ENCODE measurements at regions not wholly inside any gene's neighbourhood (a gene's known extent, or its start where the extent isn't known, plus 50 kb on each side); places are given as distances from the start of the nearest gene placed in this dataset.
A peak's percentile ranks its signal among the peaks of the same experiment; 100 is the strongest.

GRCh38 chr10:94180576-94180975, 182.2 kb downstream of the NOC3L start:
- H3K4me1 ChIP-seq (ENCODE audit: control insufficient read depth, insufficient read depth, low read length), result no peaks in the 10 kb centered on the region
- no peak overlapping the region for H3K27ac ChIP-seq (ENCODE audit: low read length)
- no peaks in the 10 kb centered on the region for H3K9me3 ChIP-seq (ENCODE audit: control insufficient read depth, low read depth, low read length)
- WGBS (ENCODE audit: insufficient coverage, low lambda C conversion rate), result no CpG with 5 or more reads among the region's 2 CpGs
- no peak for DNase-seq
- no peaks in the 10 kb centered on the region for H3K27me3 ChIP-seq (ENCODE audit: control insufficient read depth, insufficient read depth, low read length)
- peaks cover 3% of the 10 kb centered on the region for H3K36me3 ChIP-seq (ENCODE audit: control insufficient read depth, insufficient read depth, low read length)
- H3K4me3 ChIP-seq (ENCODE audit: low read length), result no peak overlapping the region

DNA sequence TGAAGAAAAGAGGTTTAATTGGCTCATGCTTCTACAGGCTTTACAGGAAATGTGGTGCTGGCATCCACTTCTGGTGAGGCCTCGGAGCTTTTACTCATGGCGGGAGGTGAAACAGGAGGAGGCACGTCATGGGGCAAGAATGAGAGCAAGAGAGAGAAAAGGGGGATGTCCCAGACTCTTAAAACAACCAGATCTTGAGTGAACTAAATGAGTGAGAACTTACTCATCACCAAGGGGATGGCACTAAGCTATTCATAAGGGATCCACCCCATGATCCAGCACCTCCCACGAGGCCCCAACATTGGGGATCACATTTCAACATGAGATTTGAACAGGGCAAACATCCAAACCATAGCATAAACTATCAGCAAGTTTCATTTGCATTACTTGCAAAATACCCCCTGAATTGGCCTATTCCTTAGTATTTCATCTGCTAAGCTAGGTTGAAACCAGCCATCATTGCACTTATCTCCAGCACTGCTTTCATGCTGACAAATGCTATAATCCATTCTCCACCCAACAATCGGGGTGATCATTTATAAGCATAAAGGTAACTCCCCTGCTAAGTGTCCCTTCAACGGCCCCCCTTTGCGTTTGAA, 179.0 kb downstream of the NOC3L start:
- no peak overlapping the region for H3K4me3 ChIP-seq (ENCODE audit: low read length)
- H3K27me3 ChIP-seq (ENCODE audit: control insufficient read depth, insufficient read depth, low read length), result no peaks in the 10 kb centered on the region
- no peak for DNase-seq
- H3K4me1 ChIP-seq (ENCODE audit: control insufficient read depth, insufficient read depth, low read length), result no peaks in the 10 kb centered on the region
- no CpG with 5 or more reads among the region's 7 CpGs for WGBS (ENCODE audit: insufficient coverage, low lambda C conversion rate)
- no peak overlapping the region for H3K27ac ChIP-seq (ENCODE audit: low read length)
- H3K36me3 ChIP-seq (ENCODE audit: control insufficient read depth, insufficient read depth, low read length), result peaks cover 6% of the 10 kb centered on the region
- H3K9me3 ChIP-seq (ENCODE audit: control insufficient read depth, low read depth, low read length), result no peaks in the 10 kb centered on the region

- Histone ChIP-seq H3K9me3 (ENCODE audit: control insufficient read depth, low read depth, low read length) (no peaks in the 10 kb centered on the region), H3K36me3 (ENCODE audit: control insufficient read depth, insufficient read depth, low read length) (peaks cover 6% of the 10 kb centered on the region), H3K27ac (ENCODE audit: low read length) (no peak overlapping the region), H3K4me3 (ENCODE audit: low read length) (no peak overlapping the region), H3K4me1 (ENCODE audit: control insufficient read depth, insufficient read depth, low read length) (no peaks in the 10 kb centered on the region), H3K27me3 (ENCODE audit: control insufficient read depth, insufficient read depth, low read length) (no peaks in the 10 kb centered on the region)
- peak in 1 of 2 donors; percentile 32 for DNase-seq
- no CpG with 5 or more reads among the region's 2 CpGs for WGBS (ENCODE audit: insufficient coverage, low lambda C conversion rate)
Observed at GRCh38 chr10:94186722-94187121, 176.0 kb downstream of the NOC3L start.

DNA sequence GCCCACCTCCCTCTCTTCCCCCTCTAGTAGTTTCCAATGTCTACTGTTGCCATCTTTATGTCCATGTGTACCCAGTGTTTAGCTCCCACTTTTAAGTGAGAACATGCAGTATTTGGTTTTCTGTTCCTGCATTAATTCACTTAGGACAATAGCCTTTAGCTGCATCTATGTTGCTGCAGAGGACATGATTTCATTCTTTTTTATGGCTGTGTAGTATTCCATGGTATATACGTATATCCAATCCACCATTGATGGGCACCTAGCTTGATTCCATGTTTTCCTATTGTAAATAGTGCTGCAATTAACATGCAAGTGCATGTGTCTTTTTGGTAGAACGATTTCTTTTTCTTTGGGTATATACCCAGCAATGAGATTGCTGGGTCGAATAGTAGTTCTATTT, 170.4 kb downstream of the NOC3L start:
- Histone ChIP-seq H3K27me3 (ENCODE audit: control insufficient read depth, insufficient read depth, low read length) (no peaks in the 10 kb centered on the region), H3K4me3 (ENCODE audit: low read length) (no peak overlapping the region), H3K27ac (ENCODE audit: low read length) (no peak overlapping the region), H3K9me3 (ENCODE audit: control insufficient read depth, low read depth, low read length) (no peaks in the 10 kb centered on the region), H3K36me3 (ENCODE audit: control insufficient read depth, insufficient read depth, low read length) (peaks cover 2% of the 10 kb centered on the region), H3K4me1 (ENCODE audit: control insufficient read depth, insufficient read depth, low read length) (no peaks in the 10 kb centered on the region)
- WGBS (ENCODE audit: insufficient coverage, low lambda C conversion rate), result no CpG with 5 or more reads among the region's 3 CpGs
- no peak for DNase-seq

- 100% methylated on average over 1 of the region's 1 CpG for WGBS (ENCODE audit: insufficient coverage, low lambda C conversion rate)
- H3K27ac ChIP-seq (ENCODE audit: low read length), result no peak overlapping the region
- no peaks in the 10 kb centered on the region for H3K4me1 ChIP-seq (ENCODE audit: control insufficient read depth, insufficient read depth, low read length)
- no peaks in the 10 kb centered on the region for H3K27me3 ChIP-seq (ENCODE audit: control insufficient read depth, insufficient read depth, low read length)
- no peaks in the 10 kb centered on the region for H3K9me3 ChIP-seq (ENCODE audit: control insufficient read depth, low read depth, low read length)
- DNase-seq, result no peak
- H3K36me3 ChIP-seq (ENCODE audit: control insufficient read depth, insufficient read depth, low read length), result no peaks in the 10 kb centered on the region
- no peak overlapping the region for H3K4me3 ChIP-seq (ENCODE audit: low read length)
Observed at GRCh38 chr10:94192974-94193373, 169.8 kb downstream of the NOC3L start.

GRCh38 chr10:94193466-94193924, 169.2 kb downstream of the NOC3L start:
- DNase-seq, result no peak
- Histone ChIP-seq H3K27ac (ENCODE audit: low read length) (no peak overlapping the region), H3K36me3 (ENCODE audit: control insufficient read depth, insufficient read depth, low read length) (no peaks in the 10 kb centered on the region), H3K27me3 (ENCODE audit: control insufficient read depth, insufficient read depth, low read length) (no peaks in the 10 kb centered on the region), H3K4me3 (ENCODE audit: low read length) (no peak overlapping the region), H3K4me1 (ENCODE audit: control insufficient read depth, insufficient read depth, low read length) (no peaks in the 10 kb centered on the region), H3K9me3 (ENCODE audit: control insufficient read depth, low read depth, low read length) (no peaks in the 10 kb centered on the region)
- 59% methylated on average over 3 of the region's 4 CpGs for WGBS (ENCODE audit: insufficient coverage, low lambda C conversion rate)

- H3K4me1 ChIP-seq (ENCODE audit: control insufficient read depth, insufficient read depth, low read length), result no peaks in the 10 kb centered on the region
- H3K9me3 ChIP-seq (ENCODE audit: control insufficient read depth, low read depth, low read length), result no peaks in the 10 kb centered on the region
- no peaks in the 10 kb centered on the region for H3K36me3 ChIP-seq (ENCODE audit: control insufficient read depth, insufficient read depth, low read length)
- H3K27ac ChIP-seq (ENCODE audit: low read length), result no peak overlapping the region
- H3K27me3 ChIP-seq (ENCODE audit: control insufficient read depth, insufficient read depth, low read length), result no peaks in the 10 kb centered on the region
- no CpG with 5 or more reads among the region's 1 CpG for WGBS (ENCODE audit: insufficient coverage, low lambda C conversion rate)
- H3K4me3 ChIP-seq (ENCODE audit: low read length), result no peak overlapping the region
- no peak for DNase-seq
Observed at GRCh38 chr10:94194256-94194655, 168.5 kb downstream of the NOC3L start.

- Histone ChIP-seq H3K4me1 (ENCODE audit: control insufficient read depth, insufficient read depth, low read length) (no peaks in the 10 kb centered on the region), H3K9me3 (ENCODE audit: control insufficient read depth, low read depth, low read length) (no peaks in the 10 kb centered on the region), H3K36me3 (ENCODE audit: control insufficient read depth, insufficient read depth, low read length) (no peaks in the 10 kb centered on the region), H3K27ac (ENCODE audit: low read length) (no peak overlapping the region), H3K27me3 (ENCODE audit: control insufficient read depth, insufficient read depth, low read length) (no peaks in the 10 kb centered on the region), H3K4me3 (ENCODE audit: low read length) (no peak overlapping the region)
- no peak for DNase-seq
Observed at GRCh38 chr10:94197241-94197640, 165.5 kb downstream of the NOC3L start.

- Histone ChIP-seq H3K36me3 (ENCODE audit: control insufficient read depth, insufficient read depth, low read length) (no peaks in the 10 kb centered on the region), H3K27me3 (ENCODE audit: control insufficient read depth, insufficient read depth, low read length) (no peaks in the 10 kb centered on the region), H3K4me3 (ENCODE audit: low read length) (no peak overlapping the region), H3K27ac (ENCODE audit: low read length) (no peak overlapping the region), H3K9me3 (ENCODE audit: control insufficient read depth, low read depth, low read length) (no peaks in the 10 kb centered on the region), H3K4me1 (ENCODE audit: control insufficient read depth, insufficient read depth, low read length) (no peaks in the 10 kb centered on the region)
- DNase-seq, result no peak
- no CpG with 5 or more reads among the region's 2 CpGs for whole genome bisulfite sequencing (ENCODE audit: insufficient coverage, low lambda C conversion rate)
Observed at GRCh38 chr10:94198324-94198723, 164.4 kb downstream of the NOC3L start.

DNA sequence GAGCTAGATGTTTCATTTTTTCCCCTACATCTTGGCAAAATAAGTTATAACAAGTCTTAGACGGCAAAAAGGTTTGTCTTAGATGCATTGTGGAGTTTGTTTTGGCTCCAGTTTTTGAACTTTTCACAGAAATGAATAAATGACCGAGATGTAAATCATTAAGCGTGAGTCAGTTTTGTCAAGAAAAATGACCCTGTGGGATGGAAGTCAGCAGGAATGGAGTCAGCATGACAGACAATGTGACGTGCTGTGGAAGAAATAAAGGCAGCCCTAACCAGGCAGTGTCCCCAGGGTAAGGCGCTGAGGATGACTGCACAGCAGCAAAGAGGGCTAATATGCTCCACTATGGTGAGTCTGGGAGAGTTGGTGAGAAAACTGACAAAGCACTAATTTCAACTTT, 163.2 kb downstream of the NOC3L start:
- Histone ChIP-seq H3K36me3 (ENCODE audit: control insufficient read depth, insufficient read depth, low read length) (no peaks in the 10 kb centered on the region), H3K4me3 (ENCODE audit: low read length) (no peak overlapping the region), H3K27ac (ENCODE audit: low read length) (no peak overlapping the region), H3K4me1 (ENCODE audit: control insufficient read depth, insufficient read depth, low read length) (no peaks in the 10 kb centered on the region), H3K27me3 (ENCODE audit: control insufficient read depth, insufficient read depth, low read length) (no peaks in the 10 kb centered on the region), H3K9me3 (ENCODE audit: control insufficient read depth, low read depth, low read length) (no peaks in the 10 kb centered on the region)
- WGBS (ENCODE audit: insufficient coverage, low lambda C conversion rate), result 50% methylated on average over 2 of the region's 5 CpGs
- DNase-seq, result no peak

DNA sequence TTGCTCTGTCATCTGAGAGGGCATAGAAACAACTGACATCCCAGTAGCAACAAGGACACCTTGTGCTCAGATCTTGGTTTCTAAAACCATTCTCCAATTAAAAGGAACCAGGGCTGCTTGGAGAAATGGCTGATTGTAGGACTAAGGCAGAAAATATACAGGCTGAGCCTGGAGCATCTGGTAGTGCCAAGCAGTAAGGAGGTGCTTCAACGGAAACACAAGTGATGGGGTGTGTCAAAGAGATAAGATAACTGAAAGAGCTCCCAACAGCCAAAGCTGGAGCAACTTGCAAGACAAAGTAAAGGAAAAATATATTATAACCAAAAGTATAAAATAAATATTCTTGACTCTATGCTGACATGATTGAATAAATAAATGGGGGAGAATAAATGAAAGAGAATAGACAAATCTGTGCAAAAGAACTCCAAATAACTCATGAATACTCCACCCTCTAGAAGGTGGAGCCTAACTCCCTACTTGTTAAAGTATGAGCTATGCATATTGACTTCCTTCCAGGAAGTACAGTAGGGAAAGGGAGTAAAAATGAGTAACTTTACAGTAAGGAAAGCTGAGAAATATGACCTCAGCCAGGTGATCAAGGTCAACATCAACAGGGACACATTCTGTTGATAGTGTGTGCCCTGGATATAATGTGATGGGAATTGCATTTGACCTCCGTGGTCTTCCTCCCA, 162.4 kb downstream of the NOC3L start:
- Histone ChIP-seq H3K4me1 (ENCODE audit: control insufficient read depth, insufficient read depth, low read length) (no peaks in the 10 kb centered on the region), H3K36me3 (ENCODE audit: control insufficient read depth, insufficient read depth, low read length) (no peaks in the 10 kb centered on the region), H3K27ac (ENCODE audit: low read length) (no peak overlapping the region), H3K9me3 (ENCODE audit: control insufficient read depth, low read depth, low read length) (no peaks in the 10 kb centered on the region), H3K4me3 (ENCODE audit: low read length) (no peak overlapping the region), H3K27me3 (ENCODE audit: control insufficient read depth, insufficient read depth, low read length) (no peaks in the 10 kb centered on the region)
- DNase-seq, result no peak
- WGBS (ENCODE audit: insufficient coverage, low lambda C conversion rate), result no CpG with 5 or more reads among the region's 2 CpGs
